RWPE2 (cell line): ENCODE measurements at regions not wholly inside any gene's neighbourhood (a gene's known extent, or its start where the extent isn't known, plus 50 kb on each side); places are given as distances from the start of the nearest gene placed in this dataset.

ENCODE experiments used
- ATAC-seq: fragments of 200-7000 bp; cut with Tn5 transposase; 3 replicates; pipeline ENCODE4 v1.9.1; 2021; ENCODE audit warnings: low read depth
- DNase-seq: peaks from one replicate; pipeline ENCODE4 v3.0.0-alpha.2; 2020; ENCODE audit warnings: low spot score
- H3K27ac ChIP-seq: fragments of 450-650 bp; 2 replicates; pipeline ENCODE4 v1.5.1; 2017; ENCODE audit warnings: mild to moderate bottlenecking; ENCODE audit not compliant: poor library complexity, severe bottlenecking
- H3K27me3 ChIP-seq: fragments of 250-450 bp; sonication (Bioruptor Pico); 2 replicates; pipeline ENCODE4 v1.5.1; 2021; ENCODE audit warnings: mild to moderate bottlenecking, moderate library complexity; ENCODE audit not compliant: insufficient read depth, poor library complexity, severe bottlenecking
- H3K36me3 ChIP-seq: fragments of 250-450 bp; sonication (Bioruptor Pico); 2 replicates; pipeline ENCODE4 v1.5.1; 2020; ENCODE audit warnings: low read depth, mild to moderate bottlenecking, moderate library complexity
- H3K4me1 ChIP-seq: fragments of 250-450 bp; sonication (Bioruptor Pico); 2 replicates; pipeline ENCODE4 v1.5.1; 2021; ENCODE audit warnings: mild to moderate bottlenecking, moderate library complexity; ENCODE audit not compliant: insufficient read depth, poor library complexity, severe bottlenecking
- H3K4me3 ChIP-seq: fragments of 250-450 bp; sonication (Bioruptor Pico); 2 replicates; pipeline ENCODE4 v1.5.1; 2021; ENCODE audit warnings: mild to moderate bottlenecking, moderate library complexity; ENCODE audit not compliant: severe bottlenecking
- H3K9me3 ChIP-seq: fragments of 250-450 bp; sonication (Bioruptor Pico); 2 replicates; pipeline ENCODE4 v1.5.1; 2021; ENCODE audit warnings: mild to moderate bottlenecking, moderate library complexity; ENCODE audit not compliant: severe bottlenecking
- CTCF ChIP-seq: fragments of 450-650 bp; IDR thresholded peaks from one replicate; pipeline ENCODE4 v1.5.1; 2017; ENCODE audit warnings: mild to moderate bottlenecking, moderate library complexity; ENCODE audit not compliant: poor library complexity, severe bottlenecking

DNA sequence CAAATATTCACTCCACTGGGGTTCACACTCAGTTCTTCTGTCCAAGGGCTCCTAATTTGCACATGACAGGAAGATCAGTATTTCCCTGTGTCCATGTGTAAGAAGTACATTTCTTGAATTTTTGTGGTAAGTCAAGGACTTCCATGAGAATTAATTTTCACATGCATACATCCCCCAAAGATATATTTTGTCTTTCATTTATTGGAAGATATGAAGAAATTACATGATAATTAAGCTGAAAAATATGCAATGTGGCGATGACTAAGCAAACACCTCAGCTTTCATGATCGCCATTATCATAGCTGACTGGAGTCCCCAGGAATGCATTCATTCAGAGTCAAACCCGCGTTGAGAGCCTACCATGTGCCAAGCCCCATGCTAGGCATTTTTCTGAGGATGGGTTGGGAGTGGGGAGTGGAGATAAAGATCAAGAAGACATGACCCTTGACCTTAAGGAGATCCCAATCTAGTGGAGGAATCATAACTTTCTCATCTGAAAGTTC is 104.6 kb upstream of the F3 start:
- ATAC-seq (peak; percentile 71), DNase-seq (peak; percentile 84)
- Histone ChIP-seq H3K36me3 (no peaks in the 10 kb centered on the region), H3K9me3 (no peaks in the 10 kb centered on the region), H3K4me3 (no peak overlapping the region), H3K4me1 (peaks cover 61% of the 10 kb centered on the region), H3K27me3 (no peaks in the 10 kb centered on the region), H3K27ac (peak overlapping the region; percentile 100)
- no peak for TF ChIP-seq CTCF

DNA sequence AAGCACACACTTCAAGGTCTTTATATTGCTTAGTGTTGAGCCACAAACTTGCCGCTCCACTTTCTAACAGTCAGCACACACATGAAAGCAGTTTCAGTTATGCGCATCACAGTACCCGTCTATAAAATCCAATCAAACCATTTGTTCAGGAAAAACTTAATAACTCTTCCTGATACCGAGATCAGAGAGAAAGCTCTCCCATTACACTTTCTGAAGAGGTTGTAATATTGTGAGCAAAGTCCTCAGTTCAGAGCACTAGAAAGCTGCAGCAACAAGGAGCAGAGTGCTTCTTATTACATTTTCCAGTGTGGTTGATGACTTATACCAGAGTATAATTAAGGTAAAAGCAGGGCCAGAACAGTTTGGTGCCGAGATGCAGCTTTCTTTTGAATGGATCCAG is 102.8 kb upstream of the F3 start:
- H3K9me3 ChIP-seq = no peaks in the 10 kb centered on the region
- ATAC-seq (no peak), DNase-seq (no peak)
- no peak overlapping the region for H3K4me3 ChIP-seq
- peak overlapping the region; percentile 100 for H3K27ac ChIP-seq
- H3K27me3 ChIP-seq = no peaks in the 10 kb centered on the region
- TF ChIP-seq CTCF = no peak
- peaks cover 53% of the 10 kb centered on the region for H3K4me1 ChIP-seq
- H3K36me3 ChIP-seq = no peaks in the 10 kb centered on the region

DNA sequence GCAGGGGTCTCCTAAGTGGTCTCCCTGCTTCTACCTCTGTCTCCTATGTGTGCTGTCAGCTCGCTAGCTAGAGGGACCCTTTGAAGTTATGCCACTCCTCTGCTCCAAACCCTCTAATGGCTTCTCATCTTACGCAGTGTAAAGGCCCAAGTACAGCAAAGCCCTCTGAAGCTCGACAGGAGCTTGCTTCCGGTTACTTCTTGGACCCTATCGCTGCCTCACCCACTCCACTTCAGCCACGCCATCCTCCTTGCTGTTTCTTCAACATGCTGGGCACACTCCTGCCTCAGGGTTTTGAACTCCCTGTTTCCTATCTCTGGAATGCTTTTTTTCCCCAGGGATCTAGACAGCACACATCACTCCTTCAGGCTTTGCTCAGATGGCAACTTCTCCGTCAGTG is 102.3 kb upstream of the F3 start:
- H3K9me3 ChIP-seq = no peaks in the 10 kb centered on the region
- no peaks in the 10 kb centered on the region for H3K36me3 ChIP-seq
- no peaks in the 10 kb centered on the region for H3K27me3 ChIP-seq
- no peak for TF ChIP-seq CTCF
- peak overlapping the region; percentile 100 for H3K27ac ChIP-seq
- ATAC-seq (no peak), DNase-seq (no peak)
- no peak overlapping the region for H3K4me3 ChIP-seq
- peaks cover 48% of the 10 kb centered on the region for H3K4me1 ChIP-seq

DNA sequence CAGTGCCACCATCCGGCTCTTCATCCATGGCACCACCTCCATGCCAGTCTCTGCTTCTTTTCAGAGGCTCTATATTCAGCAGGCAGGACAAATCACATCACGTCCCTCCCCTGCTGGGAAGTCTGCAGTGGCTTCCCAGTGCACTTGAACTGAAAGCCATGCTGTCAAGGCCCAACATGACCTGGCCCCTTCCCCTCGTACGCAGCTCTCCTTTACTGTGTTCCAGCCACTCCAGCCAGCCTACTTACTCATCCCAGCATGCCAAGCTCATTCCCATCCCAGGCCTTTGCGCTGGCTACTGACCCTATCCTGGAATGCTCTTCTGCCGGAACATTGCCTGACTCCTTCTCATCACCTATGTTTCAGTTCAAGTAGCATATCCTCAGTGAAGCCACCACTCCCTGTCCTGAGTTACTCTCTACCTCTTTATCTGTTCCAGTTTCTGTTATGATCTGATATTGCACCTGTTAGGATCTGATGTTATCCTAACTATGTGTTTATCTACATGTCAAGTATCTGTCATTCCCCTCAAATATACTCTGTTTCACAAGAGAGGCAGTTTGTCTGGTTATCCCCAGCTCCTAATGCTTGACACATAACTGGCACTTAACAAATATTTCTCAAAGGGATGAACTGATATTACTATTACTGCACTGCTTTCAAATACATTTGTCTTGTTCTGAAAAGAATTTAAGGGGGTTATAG is 101.2 kb upstream of the F3 start:
- Histone ChIP-seq H3K4me3 (no peak overlapping the region), H3K36me3 (no peaks in the 10 kb centered on the region), H3K27ac (peak overlapping the region; percentile 100), H3K27me3 (no peaks in the 10 kb centered on the region), H3K4me1 (peaks cover 40% of the 10 kb centered on the region), H3K9me3 (peaks cover 2% of the 10 kb centered on the region)
- DNase-seq = no peak
- no peak for TF ChIP-seq CTCF
- ATAC-seq = no peak

- H3K27ac ChIP-seq = peak overlapping the region; percentile 100
- H3K4me3 ChIP-seq = no peak overlapping the region
- ATAC-seq = peak; percentile 46
- H3K36me3 ChIP-seq = no peaks in the 10 kb centered on the region
- no peak for TF ChIP-seq CTCF
- no peaks in the 10 kb centered on the region for H3K27me3 ChIP-seq
- no peak for DNase-seq
- peaks cover 2% of the 10 kb centered on the region for H3K9me3 ChIP-seq
- peaks cover 35% of the 10 kb centered on the region for H3K4me1 ChIP-seq
These were observed 100.4 kb upstream of the F3 start for GRCh38 chr1:94641990-94642389.
